Fibroblast of lung (primary cell): ENCODE measurements at regions not wholly inside any gene's neighbourhood (a gene's known extent, or its start where the extent isn't known, plus 50 kb on each side); places are given as distances from the start of the nearest gene placed in this dataset.

Source experiments
- DNase-seq, 2 donors: peaks; one replicate each; pipeline versions ENCODE4 v3.0.0 to v3.0.0-alpha.2; 2010; ENCODE audit warnings: low read depth in 2 of 2
- H2AFZ ChIP-seq: 2 replicates; pipeline ENCODE4 v1.5.1; 2012; ENCODE audit warnings: low read length, control low read depth, inconsistent platforms
- H3K27ac ChIP-seq: 2 replicates; pipeline ENCODE4 v1.5.1; 2011; ENCODE audit warnings: low read length, control low read depth; ENCODE audit not compliant: insufficient read depth
- H3K27me3 ChIP-seq: 2 replicates; pipeline ENCODE4 v1.5.1; 2011; ENCODE audit warnings: mild to moderate bottlenecking, low read length; ENCODE audit not compliant: control insufficient read depth, insufficient read depth
- H3K36me3 ChIP-seq: 2 replicates; pipeline ENCODE4 v1.5.1; 2011; ENCODE audit warnings: low read length; ENCODE audit not compliant: control insufficient read depth, insufficient read depth
- H3K4me1 ChIP-seq: 2 replicates; pipeline ENCODE4 v1.5.1; 2011; ENCODE audit warnings: low read length; ENCODE audit not compliant: control insufficient read depth, insufficient read depth; ENCODE audit errors: extremely low read depth
- H3K4me2 ChIP-seq: 2 replicates; pipeline ENCODE4 v1.5.1; 2011; ENCODE audit warnings: low read length, control low read depth; ENCODE audit not compliant: insufficient read depth; ENCODE audit errors: extremely low read depth
- H3K4me3 ChIP-seq, 4 experiments: fragments of 200-600 bp in 1 of 4; sonication (generic) in 1 of 4; replicated peaks in 1 of 4; 2 replicates each; pipeline ENCODE4 v1.5.1; 2011 to 2016; ENCODE audit warnings: low read length in 4 of 4, low read depth in 3 of 4, mild to moderate bottlenecking in 3 of 4, control low read depth in 2 of 4, inconsistent platforms in 1 of 4, mixed read lengths in 1 of 4; ENCODE audit not compliant: insufficient read depth in 1 of 4; ENCODE audit errors: control extremely low read depth in 1 of 4
- H3K79me2 ChIP-seq: 2 replicates; pipeline ENCODE4 v1.5.1; 2012; ENCODE audit warnings: mild to moderate bottlenecking, low read length, inconsistent platforms; ENCODE audit not compliant: control insufficient read depth, insufficient read depth
- H3K9ac ChIP-seq: 2 replicates; pipeline ENCODE4 v1.5.1; 2011; ENCODE audit warnings: mild to moderate bottlenecking, low read length, control low read depth; ENCODE audit not compliant: insufficient read depth
- H3K9me3 ChIP-seq: 2 replicates; pipeline ENCODE4 v1.5.1; 2012; ENCODE audit warnings: low read depth, low read length; ENCODE audit not compliant: control insufficient read depth, insufficient read depth
- H4K20me1 ChIP-seq: 2 replicates; pipeline ENCODE4 v1.5.1; 2011; ENCODE audit warnings: low read length; ENCODE audit not compliant: control insufficient read depth, insufficient read depth; ENCODE audit errors: extremely low read depth
- CTCF ChIP-seq, 2 donors: IDR thresholded peaks in 1 of 2; conservative IDR thresholded peaks in 1 of 2; 1 replicate in 1 of 2; 2 replicates in 1 of 2; pipeline ENCODE4 v1.5.1; 2011 to 2012; ENCODE audit warnings: low read length in 2 of 2, control low read depth in 1 of 2, inconsistent platforms in 1 of 2, low read depth in 1 of 2, mild to moderate bottlenecking in 1 of 2
- EZH2 ChIP-seq: IDR thresholded peaks from 2 replicates; pipeline ENCODE4 v1.5.1; 2012; ENCODE audit warnings: low read length, control low read depth, mild to moderate bottlenecking; ENCODE audit errors: missing control alignments

GRCh38 chr4:13103382-13104015, 380.6 kb downstream of the RAB28 start:
- Histone ChIP-seq H3K9me3 (no peaks in the 10 kb centered on the region), H3K4me3 (no peak overlapping the region), H3K79me2 (no peaks in the 10 kb centered on the region), H3K27ac (no peak overlapping the region), H3K9ac (no peak overlapping the region), H3K4me1 (no peaks in the 10 kb centered on the region), H3K4me2 (no peak overlapping the region), H4K20me1 (no peaks in the 10 kb centered on the region), H3K27me3 (no peaks in the 10 kb centered on the region), H3K36me3 (no peaks in the 10 kb centered on the region), H2AFZ (no peak overlapping the region)
- TF ChIP-seq CTCF (conservative IDR thresholded peaks at IDR 0.05 in 1 of 2, IDR thresholded peaks at IDR 0.05 in 1 of 2; ENCODE audit: low read depth in 1 of 2, low read length in 2 of 2) (no peak), EZH2 (no peak)
- DNase-seq: no peak

- no peaks in the 10 kb centered on the region for H3K9me3 ChIP-seq
- no peak overlapping the region for H3K9ac ChIP-seq
- no peaks in the 10 kb centered on the region for H3K79me2 ChIP-seq
- no peaks in the 10 kb centered on the region for H4K20me1 ChIP-seq
- no peak overlapping the region for H3K27ac ChIP-seq
- H3K4me3 ChIP-seq: no peak overlapping the region
- TF ChIP-seq EZH2 (no peak), CTCF (conservative IDR thresholded peaks at IDR 0.05 in 1 of 2, IDR thresholded peaks at IDR 0.05 in 1 of 2; ENCODE audit: low read depth in 1 of 2, low read length in 2 of 2) (no peak)
- no peaks in the 10 kb centered on the region for H3K4me1 ChIP-seq
- H2AFZ ChIP-seq: no peak overlapping the region
- peak in 1 of 2 donors; percentile 24 for DNase-seq
- no peaks in the 10 kb centered on the region for H3K27me3 ChIP-seq
- no peak overlapping the region for H3K4me2 ChIP-seq
- no peaks in the 10 kb centered on the region for H3K36me3 ChIP-seq
Measured at GRCh38 chr4:13102092-13102742, 381.9 kb downstream of the RAB28 start.

- Histone ChIP-seq H3K4me2 (no peak overlapping the region), H3K27ac (no peak overlapping the region), H3K79me2 (no peaks in the 10 kb centered on the region)
Measured at GRCh38 chr4:13097971-13098370, 386.2 kb downstream of the RAB28 start.

More at GRCh38 chr4:13097971-13098370, 386.2 kb downstream of the RAB28 start:
- Histone ChIP-seq H4K20me1 (no peaks in the 10 kb centered on the region), H3K9ac (no peak overlapping the region), H3K27me3 (no peaks in the 10 kb centered on the region), H3K4me1 (no peaks in the 10 kb centered on the region), H3K4me3 (no peak overlapping the region), H3K9me3 (no peaks in the 10 kb centered on the region), H3K36me3 (no peaks in the 10 kb centered on the region), H2AFZ (no peak overlapping the region)
- TF ChIP-seq CTCF (conservative IDR thresholded peaks at IDR 0.05 in 1 of 2, IDR thresholded peaks at IDR 0.05 in 1 of 2; ENCODE audit: low read depth in 1 of 2, low read length in 2 of 2): no peak
- TF ChIP-seq EZH2: no peak
- DNase-seq: no peak
